ENCODE measurements at regions not wholly inside any gene's neighbourhood (a gene's known extent, or its start where the extent isn't known, plus 50 kb on each side); places are given as distances from the start of the nearest gene placed in this dataset.
"Not testable (repeated sequence)": the region's sequence is repeated elsewhere in the genome, so short reads cannot be mapped to it uniquely, and the experiment has no call there.

- no peak for DNase-seq (ENCODE audit: low spot score)
These were observed 91.4 kb upstream of the LHX1 start for GRCh38 chr17:36845916-36846315.

GRCh38 chr17:36846410-36847292, 90.6 kb upstream of the LHX1 start:
- DNase-seq (ENCODE audit: low spot score) = no peak

- DNase-seq (ENCODE audit: low spot score) = no peak
These were observed 89.0 kb upstream of the LHX1 start for GRCh38 chr17:36848008-36848902.

- DNase-seq (ENCODE audit: low spot score) = not testable (repeated sequence)
These were observed 88.3 kb upstream of the LHX1 start for GRCh38 chr17:36849020-36849419.

GRCh38 chr17:36849871-36850348, 87.4 kb upstream of the LHX1 start:
- DNase-seq (ENCODE audit: low spot score) = peak; percentile 19

GRCh38 chr17:36850790-36851189, 86.5 kb upstream of the LHX1 start:
- no peak for DNase-seq (ENCODE audit: low spot score)

- no peak for DNase-seq (ENCODE audit: low spot score)
These were observed 86.0 kb upstream of the LHX1 start for GRCh38 chr17:36851250-36851649.

- not testable (repeated sequence) for DNase-seq (ENCODE audit: low spot score)
These were observed 84.8 kb upstream of the LHX1 start for GRCh38 chr17:36852478-36852877.

GRCh38 chr17:36854982-36855381, 82.3 kb upstream of the LHX1 start:
- no peak for DNase-seq (ENCODE audit: low spot score)

GRCh38 chr17:36855459-36855858, 81.8 kb upstream of the LHX1 start:
- DNase-seq (ENCODE audit: low spot score) = peak; percentile 10

GRCh38 chr17:36856222-36856621, 81.1 kb upstream of the LHX1 start:
- no peak for DNase-seq (ENCODE audit: low spot score)

GRCh38 chr17:36856903-36857381, 80.3 kb upstream of the LHX1 start:
- DNase-seq (ENCODE audit: low spot score) = no peak

GRCh38 chr17:36857698-36858097, 79.6 kb upstream of the LHX1 start:
- DNase-seq (ENCODE audit: low spot score) = no peak

- no peak for DNase-seq (ENCODE audit: low spot score)
These were observed 78.9 kb upstream of the LHX1 start for GRCh38 chr17:36858119-36859002.

GRCh38 chr17:36859003-36859300, 78.3 kb upstream of the LHX1 start:
- no peak for DNase-seq (ENCODE audit: low spot score)

GRCh38 chr17:36859706-36860105, 77.6 kb upstream of the LHX1 start:
- DNase-seq (ENCODE audit: low spot score) = no peak

GRCh38 chr17:36861531-36861930, 75.7 kb upstream of the LHX1 start:
- no peak for DNase-seq (ENCODE audit: low spot score)

GRCh38 chr17:36862116-36862920, 75.0 kb upstream of the LHX1 start:
- DNase-seq (ENCODE audit: low spot score) = no peak

GRCh38 chr17:36863131-36863530, 74.1 kb upstream of the LHX1 start:
- no peak for DNase-seq (ENCODE audit: low spot score)

- no peak for DNase-seq (ENCODE audit: low spot score)
These were observed 73.3 kb upstream of the LHX1 start for GRCh38 chr17:36863676-36864612.
